PC-3 (cell line): ENCODE measurements at regions not wholly inside any gene's neighbourhood (a gene's known extent, or its start where the extent isn't known, plus 50 kb on each side); places are given as distances from the start of the nearest gene placed in this dataset.

Source experiments
- EZH2 ChIP-seq: fragments of 300-600 bp; sonication (generic); IDR thresholded peaks from one replicate; pipeline ENCODE4 v1.6.1; 2017; ENCODE audit warnings: antibody characterized with exemption, mild to moderate bottlenecking, low read length; ENCODE audit not compliant: unreplicated experiment
- EZH2phosphoT487 ChIP-seq: fragments of 300-600 bp; sonication (generic); IDR thresholded peaks from 2 replicates; pipeline ENCODE4 v1.6.1; 2018; ENCODE audit warnings: mild to moderate bottlenecking, antibody characterized with exemption, low read length, borderline replicate concordance
- TF ChIP-seq, protein P1 (sequence below): fragments of 300-600 bp; sonication (generic); conservative IDR thresholded peaks from 2 replicates; pipeline ENCODE4 v1.5.1; 2017; ENCODE audit warnings: antibody characterized with exemption, low read depth, mild to moderate bottlenecking, low read length

DNA sequence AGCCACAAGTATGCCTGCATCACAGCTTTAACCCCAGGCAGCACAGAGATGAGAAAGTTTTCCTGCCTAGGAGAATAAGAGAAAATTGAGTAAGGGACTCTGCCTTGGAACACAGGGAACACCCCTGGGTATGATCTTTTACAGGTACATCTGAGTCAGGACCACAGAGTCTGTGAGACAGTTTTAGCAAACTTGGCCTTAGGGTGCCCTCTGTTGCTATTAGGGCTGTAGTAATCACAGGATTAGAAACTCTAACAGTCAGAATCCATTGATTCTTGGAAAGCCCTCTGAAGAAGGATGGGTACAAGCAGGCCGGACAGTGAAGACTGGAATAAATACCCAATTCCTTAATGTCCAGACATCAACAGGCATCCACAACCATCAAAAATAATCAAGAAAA lies 989.5 kb upstream of the CDH9 start:
- TF ChIP-seq, protein P1, sequence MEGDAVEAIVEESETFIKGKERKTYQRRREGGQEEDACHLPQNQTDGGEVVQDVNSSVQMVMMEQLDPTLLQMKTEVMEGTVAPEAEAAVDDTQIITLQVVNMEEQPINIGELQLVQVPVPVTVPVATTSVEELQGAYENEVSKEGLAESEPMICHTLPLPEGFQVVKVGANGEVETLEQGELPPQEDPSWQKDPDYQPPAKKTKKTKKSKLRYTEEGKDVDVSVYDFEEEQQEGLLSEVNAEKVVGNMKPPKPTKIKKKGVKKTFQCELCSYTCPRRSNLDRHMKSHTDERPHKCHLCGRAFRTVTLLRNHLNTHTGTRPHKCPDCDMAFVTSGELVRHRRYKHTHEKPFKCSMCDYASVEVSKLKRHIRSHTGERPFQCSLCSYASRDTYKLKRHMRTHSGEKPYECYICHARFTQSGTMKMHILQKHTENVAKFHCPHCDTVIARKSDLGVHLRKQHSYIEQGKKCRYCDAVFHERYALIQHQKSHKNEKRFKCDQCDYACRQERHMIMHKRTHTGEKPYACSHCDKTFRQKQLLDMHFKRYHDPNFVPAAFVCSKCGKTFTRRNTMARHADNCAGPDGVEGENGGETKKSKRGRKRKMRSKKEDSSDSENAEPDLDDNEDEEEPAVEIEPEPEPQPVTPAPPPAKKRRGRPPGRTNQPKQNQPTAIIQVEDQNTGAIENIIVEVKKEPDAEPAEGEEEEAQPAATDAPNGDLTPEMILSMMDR = no peak
- TF ChIP-seq EZH2 (no peak), EZH2phosphoT487 (no peak)
